GM08714 (cell line): ENCODE measurements at regions not wholly inside any gene's neighbourhood (a gene's known extent, or its start where the extent isn't known, plus 50 kb on each side); places are given as distances from the start of the nearest gene placed in this dataset.

Experiments
- H3K4me3 ChIP-seq: fragments of 200-500 bp; sonication (Bioruptor generic); 2 replicates; pipeline ENCODE4 v1.5.1; 2014; ENCODE audit warnings: mild to moderate bottlenecking, low read length, inconsistent platforms
- ZNF274 ChIP-seq: IDR thresholded peaks from 2 replicates; pipeline ENCODE4 v1.6.1; 2012; ENCODE audit warnings: mild to moderate bottlenecking, low read depth, low read length

- TF ChIP-seq ZNF274 = no peak
- H3K4me3 ChIP-seq = no peak overlapping the region
These were observed 210.0 kb upstream of the CLINT1 start for GRCh38 chr5:158068964-158069363.

- TF ChIP-seq ZNF274 = no peak
- no peak overlapping the region for H3K4me3 ChIP-seq
These were observed 207.1 kb upstream of the CLINT1 start for GRCh38 chr5:158066076-158066475.

- no peak for TF ChIP-seq ZNF274
- no peak overlapping the region for H3K4me3 ChIP-seq
These were observed 205.6 kb upstream of the CLINT1 start for GRCh38 chr5:158064334-158065123.

- TF ChIP-seq ZNF274 = no peak
- H3K4me3 ChIP-seq = no peak overlapping the region
These were observed 204.1 kb upstream of the CLINT1 start for GRCh38 chr5:158063052-158063451.

GRCh38 chr5:158061451-158061850 is 202.5 kb upstream of the CLINT1 start:
- TF ChIP-seq ZNF274 = no peak
- no peak overlapping the region for H3K4me3 ChIP-seq

- TF ChIP-seq ZNF274 = no peak
- no peak overlapping the region for H3K4me3 ChIP-seq
These were observed 201.3 kb upstream of the CLINT1 start for GRCh38 chr5:158060212-158060611.

- H3K4me3 ChIP-seq = no peak overlapping the region
- no peak for TF ChIP-seq ZNF274
These were observed 199.5 kb upstream of the CLINT1 start for GRCh38 chr5:158058208-158059120.

GRCh38 chr5:158056130-158056825 is 197.3 kb upstream of the CLINT1 start:
- no peak for TF ChIP-seq ZNF274
- no peak overlapping the region for H3K4me3 ChIP-seq

GRCh38 chr5:158055111-158055501 is 196.2 kb upstream of the CLINT1 start:
- H3K4me3 ChIP-seq = no peak overlapping the region
- no peak for TF ChIP-seq ZNF274

- no peak for TF ChIP-seq ZNF274
These were observed 195.5 kb upstream of the CLINT1 start for GRCh38 chr5:158054223-158055110.

GRCh38 chr5:158051036-158051435 is 192.1 kb upstream of the CLINT1 start:
- H3K4me3 ChIP-seq = no peak overlapping the region
- TF ChIP-seq ZNF274 = no peak

More at GRCh38 chr5:158054223-158055110, 195.5 kb upstream of the CLINT1 start:
- H3K4me3 ChIP-seq = no peak overlapping the region

GRCh38 chr5:158050421-158050820 is 191.5 kb upstream of the CLINT1 start:
- no peak for TF ChIP-seq ZNF274

GRCh38 chr5:158049459-158049858 is 190.5 kb upstream of the CLINT1 start:
- H3K4me3 ChIP-seq = no peak overlapping the region
- no peak for TF ChIP-seq ZNF274

More at GRCh38 chr5:158050421-158050820, 191.5 kb upstream of the CLINT1 start:
- no peak overlapping the region for H3K4me3 ChIP-seq
